ENCODE measurements at regions not wholly inside any gene's neighbourhood (a gene's known extent, or its start where the extent isn't known, plus 50 kb on each side); places are given as distances from the start of the nearest gene placed in this dataset.
"Not testable (repeated sequence)": the region's sequence is repeated elsewhere in the genome, so short reads cannot be mapped to it uniquely, and the experiment has no call there.

- FAIRE-seq = no peak
These were observed 103.0 kb upstream of the NTF3 start for GRCh38 chr12:5328669-5329517.

GRCh38 chr12:5332551-5332950 lies 99.4 kb upstream of the NTF3 start:
- no peak for FAIRE-seq

GRCh38 chr12:5333096-5333495 lies 98.8 kb upstream of the NTF3 start:
- FAIRE-seq = no peak

- no peak for FAIRE-seq
These were observed 96.8 kb upstream of the NTF3 start for GRCh38 chr12:5335069-5335468.

- not testable (repeated sequence) for FAIRE-seq
These were observed 90.8 kb upstream of the NTF3 start for GRCh38 chr12:5341086-5341485.

GRCh38 chr12:5343711-5344110 lies 88.2 kb upstream of the NTF3 start:
- no peak for FAIRE-seq

- FAIRE-seq = no peak
These were observed 87.8 kb upstream of the NTF3 start for GRCh38 chr12:5344131-5344530.

- no peak for FAIRE-seq
These were observed 86.4 kb upstream of the NTF3 start for GRCh38 chr12:5345534-5345933.

- FAIRE-seq = no peak
These were observed 83.9 kb upstream of the NTF3 start for GRCh38 chr12:5348057-5348456.

- FAIRE-seq = no peak
These were observed 83.4 kb upstream of the NTF3 start for GRCh38 chr12:5348491-5348890.

GRCh38 chr12:5364036-5364770 lies 67.7 kb upstream of the NTF3 start:
- no peak for FAIRE-seq

GRCh38 chr12:5369298-5369697 lies 62.6 kb upstream of the NTF3 start:
- no peak for FAIRE-seq

GRCh38 chr12:5371631-5372030 lies 60.3 kb upstream of the NTF3 start:
- FAIRE-seq = no peak

GRCh38 chr12:5374713-5375112 lies 57.2 kb upstream of the NTF3 start:
- FAIRE-seq = no peak

- no peak for FAIRE-seq
These were observed 56.2 kb upstream of the NTF3 start for GRCh38 chr12:5375547-5376295.

GRCh38 chr12:5376591-5377207 lies 55.2 kb upstream of the NTF3 start:
- FAIRE-seq = no peak

GRCh38 chr12:5377997-5378592 lies 53.8 kb upstream of the NTF3 start:
- FAIRE-seq = no peak

GRCh38 chr12:5379749-5380496 lies 52.0 kb upstream of the NTF3 start:
- FAIRE-seq = no peak
